GM23338 (cell line): ENCODE measurements at regions not wholly inside any gene's neighbourhood (a gene's known extent, or its start where the extent isn't known, plus 50 kb on each side); places are given as distances from the start of the nearest gene placed in this dataset.

ENCODE experiments used
- POLR2AphosphoS5 ChIP-seq: IDR thresholded peaks from 2 replicates; pipeline ENCODE4 v1.6.1; 2016; ENCODE audit warnings: antibody characterized with exemption, low read depth
- ZNF331 ChIP-seq: fragments of 250-450 bp; sonication (Bioruptor Pico); IDR thresholded peaks from 2 replicates; pipeline ENCODE4 v1.5.0; 2020; ENCODE audit warnings: low read depth, mild to moderate bottlenecking, moderate library complexity
- TF ChIP-seq, protein P1 (sequence below), 2 experiments: fragments of 200-600 bp in 1 of 2; sonication (generic) in 1 of 2; conservative IDR thresholded peaks; 2 replicates each; pipeline versions ENCODE4 v1.5.1 to v1.6.1; 2016 to 2017; ENCODE audit warnings: antibody characterized with exemption in 2 of 2, low read depth in 2 of 2, mild to moderate bottlenecking in 2 of 2, moderate library complexity in 1 of 2
- TF ChIP-seq, protein P2 (sequence below): IDR thresholded peaks from one replicate; pipeline ENCODE4 v1.6.1; 2018; ENCODE audit warnings: antibody characterized with exemption; ENCODE audit not compliant: unreplicated experiment

DNA sequence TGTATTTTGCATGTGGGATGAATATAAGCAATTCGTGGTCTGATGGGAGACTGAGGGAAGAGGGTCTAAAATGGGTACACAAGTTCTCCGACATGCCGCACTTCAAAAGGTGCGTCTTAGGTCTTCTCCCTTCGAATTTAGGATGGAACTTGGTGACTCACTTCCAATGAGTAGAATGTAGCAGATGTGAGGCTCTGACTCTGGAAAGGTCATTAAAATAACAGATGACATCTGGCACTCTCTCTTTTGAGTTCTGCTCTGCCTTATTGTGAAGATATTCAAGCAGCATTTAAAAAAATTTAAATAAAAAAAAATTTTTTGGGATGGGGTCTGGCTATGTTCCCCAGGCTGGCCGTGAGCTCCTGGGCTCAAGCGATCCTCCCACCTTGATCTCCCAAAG, 92.7 kb downstream of the TMEM100 start:
- TF ChIP-seq ZNF331 = no peak
- TF ChIP-seq, protein P1, sequence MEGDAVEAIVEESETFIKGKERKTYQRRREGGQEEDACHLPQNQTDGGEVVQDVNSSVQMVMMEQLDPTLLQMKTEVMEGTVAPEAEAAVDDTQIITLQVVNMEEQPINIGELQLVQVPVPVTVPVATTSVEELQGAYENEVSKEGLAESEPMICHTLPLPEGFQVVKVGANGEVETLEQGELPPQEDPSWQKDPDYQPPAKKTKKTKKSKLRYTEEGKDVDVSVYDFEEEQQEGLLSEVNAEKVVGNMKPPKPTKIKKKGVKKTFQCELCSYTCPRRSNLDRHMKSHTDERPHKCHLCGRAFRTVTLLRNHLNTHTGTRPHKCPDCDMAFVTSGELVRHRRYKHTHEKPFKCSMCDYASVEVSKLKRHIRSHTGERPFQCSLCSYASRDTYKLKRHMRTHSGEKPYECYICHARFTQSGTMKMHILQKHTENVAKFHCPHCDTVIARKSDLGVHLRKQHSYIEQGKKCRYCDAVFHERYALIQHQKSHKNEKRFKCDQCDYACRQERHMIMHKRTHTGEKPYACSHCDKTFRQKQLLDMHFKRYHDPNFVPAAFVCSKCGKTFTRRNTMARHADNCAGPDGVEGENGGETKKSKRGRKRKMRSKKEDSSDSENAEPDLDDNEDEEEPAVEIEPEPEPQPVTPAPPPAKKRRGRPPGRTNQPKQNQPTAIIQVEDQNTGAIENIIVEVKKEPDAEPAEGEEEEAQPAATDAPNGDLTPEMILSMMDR (conservative IDR thresholded peaks at IDR 0.05; ENCODE audit: low read depth in 2 of 2) = no peak
- TF ChIP-seq, protein P2, sequence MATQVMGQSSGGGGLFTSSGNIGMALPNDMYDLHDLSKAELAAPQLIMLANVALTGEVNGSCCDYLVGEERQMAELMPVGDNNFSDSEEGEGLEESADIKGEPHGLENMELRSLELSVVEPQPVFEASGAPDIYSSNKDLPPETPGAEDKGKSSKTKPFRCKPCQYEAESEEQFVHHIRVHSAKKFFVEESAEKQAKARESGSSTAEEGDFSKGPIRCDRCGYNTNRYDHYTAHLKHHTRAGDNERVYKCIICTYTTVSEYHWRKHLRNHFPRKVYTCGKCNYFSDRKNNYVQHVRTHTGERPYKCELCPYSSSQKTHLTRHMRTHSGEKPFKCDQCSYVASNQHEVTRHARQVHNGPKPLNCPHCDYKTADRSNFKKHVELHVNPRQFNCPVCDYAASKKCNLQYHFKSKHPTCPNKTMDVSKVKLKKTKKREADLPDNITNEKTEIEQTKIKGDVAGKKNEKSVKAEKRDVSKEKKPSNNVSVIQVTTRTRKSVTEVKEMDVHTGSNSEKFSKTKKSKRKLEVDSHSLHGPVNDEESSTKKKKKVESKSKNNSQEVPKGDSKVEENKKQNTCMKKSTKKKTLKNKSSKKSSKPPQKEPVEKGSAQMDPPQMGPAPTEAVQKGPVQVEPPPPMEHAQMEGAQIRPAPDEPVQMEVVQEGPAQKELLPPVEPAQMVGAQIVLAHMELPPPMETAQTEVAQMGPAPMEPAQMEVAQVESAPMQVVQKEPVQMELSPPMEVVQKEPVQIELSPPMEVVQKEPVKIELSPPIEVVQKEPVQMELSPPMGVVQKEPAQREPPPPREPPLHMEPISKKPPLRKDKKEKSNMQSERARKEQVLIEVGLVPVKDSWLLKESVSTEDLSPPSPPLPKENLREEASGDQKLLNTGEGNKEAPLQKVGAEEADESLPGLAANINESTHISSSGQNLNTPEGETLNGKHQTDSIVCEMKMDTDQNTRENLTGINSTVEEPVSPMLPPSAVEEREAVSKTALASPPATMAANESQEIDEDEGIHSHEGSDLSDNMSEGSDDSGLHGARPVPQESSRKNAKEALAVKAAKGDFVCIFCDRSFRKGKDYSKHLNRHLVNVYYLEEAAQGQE = no peak
- TF ChIP-seq POLR2AphosphoS5 = no peak
